Mesenteric fat pad (tissue), 1 donor: ENCODE measurements at regions not wholly inside any gene's neighbourhood (a gene's known extent, or its start where the extent isn't known, plus 50 kb on each side); places are given as distances from the start of the nearest gene placed in this dataset.
"Not testable (repeated sequence)": the region's sequence is repeated elsewhere in the genome, so short reads cannot be mapped to it uniquely, and the experiment has no call there.

Experiments
- DNase-seq: peaks from one replicate; pipeline ENCODE4 v3.0.0-alpha.2; 2020; ENCODE audit warnings: low spot score
- donor health status: DM: yes; HTN: yes; CAD: no.

DNA sequence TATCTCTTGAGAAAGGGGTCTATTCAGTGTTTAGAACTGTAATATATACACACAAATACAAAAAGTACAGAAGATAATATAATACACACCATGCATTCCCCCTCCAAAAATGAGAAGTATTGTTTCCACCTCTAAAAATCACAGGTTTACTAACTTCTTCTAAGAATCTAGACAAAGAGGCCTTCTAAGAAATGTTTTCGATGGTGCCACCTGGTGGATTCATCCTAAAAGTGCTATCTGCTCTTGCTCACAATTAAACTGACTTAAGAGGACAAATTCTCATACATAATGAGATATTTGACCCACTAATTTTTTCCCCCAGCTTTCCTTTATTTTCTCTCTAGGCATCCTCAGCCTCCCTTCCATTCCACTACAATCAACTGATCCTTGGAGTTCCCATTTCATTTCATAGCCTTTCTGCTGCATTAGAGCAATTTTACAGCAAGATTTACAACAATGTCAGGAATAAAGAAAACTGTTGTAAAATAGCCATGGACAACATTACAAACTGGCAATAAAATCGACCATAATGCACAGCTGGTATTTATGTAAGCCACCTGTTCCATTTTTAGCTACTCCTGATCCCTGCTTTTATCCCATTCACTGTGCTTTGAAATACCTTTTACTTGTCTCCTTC lies 124.6 kb downstream of the ARRDC4 start:
- no peak for DNase-seq

DNA sequence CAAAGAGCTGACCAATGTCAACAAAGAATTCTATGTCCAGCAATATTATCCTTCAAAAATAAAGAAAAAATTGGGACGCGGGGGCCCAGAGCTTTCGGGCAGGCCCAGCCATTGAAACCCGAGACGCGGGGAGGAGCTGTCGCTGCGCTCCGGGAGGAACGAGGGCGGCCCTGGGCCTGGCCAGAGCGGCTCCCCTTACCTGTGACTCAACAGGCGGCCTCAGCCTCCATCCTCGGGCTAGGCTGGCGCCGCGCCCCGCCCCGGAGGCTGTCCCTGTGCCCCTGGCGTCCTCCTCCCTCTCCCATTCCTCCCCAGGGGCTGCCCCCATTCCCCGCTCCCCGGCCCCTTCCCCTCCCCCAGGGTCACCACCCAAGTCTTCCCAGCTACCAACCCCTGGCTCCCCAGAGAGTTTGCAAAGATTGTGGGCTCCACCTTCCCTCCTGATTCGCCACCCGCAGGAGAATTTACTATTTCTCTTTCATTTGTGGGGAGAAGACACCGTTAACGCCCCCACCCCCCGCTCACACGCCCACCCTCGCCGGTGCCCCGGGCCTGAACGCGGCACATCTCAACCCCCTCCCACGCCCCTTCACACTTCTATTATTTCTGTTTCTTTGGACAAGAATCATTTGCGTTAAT lies 127.9 kb downstream of the ARRDC4 start:
- not testable (repeated sequence) for DNase-seq

DNA sequence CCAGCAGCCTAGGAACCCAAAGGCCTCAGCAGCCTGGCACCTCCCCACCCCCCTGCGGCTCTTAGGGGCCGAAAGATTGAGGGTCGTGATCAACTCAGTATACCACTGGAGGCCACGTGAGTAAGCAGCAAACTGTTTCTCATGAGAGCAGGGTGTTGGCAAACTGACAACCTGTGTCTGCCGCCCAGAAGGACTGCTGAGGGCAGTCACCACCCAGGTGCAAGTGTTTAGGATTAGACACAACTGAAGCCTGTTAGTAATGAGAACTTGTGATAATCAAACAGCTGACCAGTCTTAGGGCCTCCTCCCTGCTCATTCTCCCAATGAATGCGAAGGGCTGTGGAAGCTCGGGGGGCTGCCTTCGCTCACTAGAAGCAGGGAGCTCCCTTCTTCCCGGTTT lies 128.8 kb downstream of the ARRDC4 start:
- not testable (repeated sequence) for DNase-seq

DNA sequence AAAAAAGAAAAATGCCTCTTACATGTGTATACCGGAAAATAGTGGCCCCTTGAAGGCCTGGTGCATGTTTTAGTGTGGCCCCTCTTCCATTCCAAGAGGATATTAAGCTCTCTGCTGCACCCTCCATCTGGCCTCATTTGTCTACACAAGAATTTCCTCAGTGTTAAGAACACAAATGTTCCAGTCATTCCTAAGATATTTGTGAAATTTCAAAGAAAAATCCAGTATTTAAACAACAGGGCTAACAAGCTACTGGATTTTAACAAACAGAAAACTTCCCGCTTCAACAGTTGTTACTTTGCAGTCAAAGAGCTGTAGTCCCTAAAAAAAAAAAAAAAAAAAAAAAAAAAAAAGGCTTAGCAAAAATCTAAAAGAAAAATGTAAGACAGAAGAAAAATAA lies 137.5 kb downstream of the ARRDC4 start:
- not testable (repeated sequence) for DNase-seq

DNA sequence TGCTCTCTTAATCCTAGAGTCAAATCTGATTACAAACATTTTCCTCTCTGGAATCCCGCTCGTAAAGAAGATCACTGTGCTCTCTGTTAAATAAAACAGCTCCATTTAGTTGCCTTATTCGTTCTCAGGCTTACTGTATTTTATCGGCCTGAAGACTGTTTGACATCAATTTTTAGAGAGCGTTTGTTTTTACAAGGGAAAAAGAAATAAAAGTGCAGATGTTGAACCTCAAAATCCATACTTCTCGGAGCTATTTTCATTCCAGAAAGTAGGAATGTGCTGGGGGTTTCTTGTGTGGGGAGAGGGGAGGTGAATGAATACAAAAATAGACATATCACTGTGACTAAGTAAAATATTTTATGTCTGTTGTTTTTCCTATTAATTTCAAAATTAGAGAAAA lies 140.1 kb downstream of the ARRDC4 start:
- not testable (repeated sequence) for DNase-seq

DNA sequence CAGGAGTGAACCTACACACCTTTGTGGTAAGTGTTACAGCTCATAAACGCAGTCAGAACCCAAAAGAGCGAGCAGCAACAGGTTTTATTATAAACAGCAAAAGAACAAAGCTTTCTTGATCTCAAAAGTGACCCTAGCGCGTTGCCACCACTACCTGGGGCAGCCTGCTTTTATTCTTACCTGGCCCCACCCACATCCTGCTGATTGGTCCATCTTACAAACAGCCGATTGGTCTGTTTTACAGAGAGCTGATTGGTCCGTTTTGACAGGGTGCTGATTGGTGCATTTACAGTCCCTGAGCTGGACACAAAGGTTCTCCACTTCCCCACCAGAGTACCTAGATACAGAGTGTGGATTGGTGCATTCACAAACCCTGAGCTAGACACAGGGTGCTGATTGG lies 143.1 kb downstream of the ARRDC4 start:
- no peak for DNase-seq

DNA sequence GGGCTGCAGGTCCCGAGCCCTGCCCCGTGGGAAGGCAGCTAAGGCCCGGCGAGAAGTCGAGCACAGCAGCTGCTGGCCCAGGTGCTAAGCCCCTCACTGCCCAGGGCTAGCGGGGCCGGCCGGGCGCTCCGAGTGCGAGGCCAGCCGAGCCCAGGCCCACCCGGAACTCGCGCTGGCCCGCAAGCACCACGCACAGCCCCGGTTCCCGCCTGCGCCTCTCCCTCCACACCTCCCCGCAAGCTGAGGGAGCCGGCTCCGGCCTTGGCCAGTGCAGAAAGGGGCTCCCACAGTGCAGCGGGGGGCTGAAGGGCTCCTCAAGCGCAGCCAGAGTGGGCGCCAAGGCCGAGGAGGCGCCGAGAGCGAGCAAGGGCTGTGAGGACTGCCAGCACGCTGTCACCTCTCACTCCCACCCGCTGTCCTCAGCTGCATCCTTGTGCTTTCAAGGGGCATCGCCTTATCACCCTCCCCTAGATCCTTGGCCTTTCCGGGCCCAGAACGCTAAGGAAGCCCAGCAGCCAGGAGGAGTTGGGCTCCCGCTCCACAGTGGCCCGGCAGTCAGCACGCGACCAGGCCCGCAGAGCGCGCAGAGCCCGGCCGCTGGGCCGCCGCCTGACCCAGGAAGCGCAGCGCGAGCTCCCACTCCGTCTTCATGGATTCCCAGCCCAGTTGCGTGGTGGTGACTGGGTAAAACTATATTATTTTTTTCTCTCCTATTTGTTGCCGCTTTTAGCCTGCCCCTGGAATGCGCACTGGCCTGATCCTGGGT lies 144.1 kb downstream of the ARRDC4 start:
- DNase-seq, result not testable (repeated sequence)

DNA sequence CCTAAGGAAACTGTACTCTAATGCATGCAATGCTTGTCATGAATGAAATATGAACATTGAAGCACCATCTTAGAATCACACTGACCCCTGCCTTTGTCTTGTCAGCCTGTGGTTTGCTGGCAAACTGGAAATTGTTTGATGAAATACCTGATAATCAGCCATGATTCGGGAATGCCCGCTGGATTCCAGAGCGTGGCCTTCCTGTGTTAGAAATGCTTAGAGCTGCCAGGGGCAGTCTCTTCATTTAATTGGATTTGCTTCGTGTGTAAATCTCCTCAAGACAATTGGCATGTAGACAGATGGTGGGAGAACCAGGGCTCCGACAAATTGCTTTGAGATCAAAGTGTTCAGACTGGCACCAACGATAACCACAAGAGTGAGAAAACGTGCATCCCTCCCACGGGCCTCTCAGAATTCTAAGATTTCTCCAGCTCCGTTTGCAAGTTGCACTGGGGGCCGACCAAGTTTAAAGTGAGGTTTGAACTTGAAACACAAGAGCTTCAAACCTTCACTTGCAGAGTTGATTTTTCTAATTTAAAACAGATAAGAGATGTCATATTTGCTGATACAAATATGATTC lies 146.2 kb downstream of the ARRDC4 start:
- not testable (repeated sequence) for DNase-seq

DNA sequence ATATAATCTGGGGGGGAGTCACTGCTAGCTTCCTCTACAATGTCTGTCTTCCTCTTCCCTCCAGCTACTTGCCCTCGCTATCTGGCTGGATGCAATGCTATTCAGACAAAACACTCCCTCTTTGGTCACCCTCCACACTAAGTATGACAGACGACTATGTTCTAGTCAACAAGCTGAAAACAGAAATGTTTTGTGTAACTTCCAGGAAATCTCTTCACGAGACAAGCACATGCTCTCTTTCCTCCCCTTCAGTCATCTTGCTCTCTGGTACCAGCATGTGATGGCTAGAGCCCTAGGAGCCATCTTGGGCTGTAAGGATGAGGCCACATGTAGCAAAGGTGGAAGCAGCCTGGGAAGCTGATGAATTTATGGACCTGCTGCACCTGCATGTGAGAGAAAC lies 151.3 kb downstream of the ARRDC4 start:
- no peak for DNase-seq

DNA sequence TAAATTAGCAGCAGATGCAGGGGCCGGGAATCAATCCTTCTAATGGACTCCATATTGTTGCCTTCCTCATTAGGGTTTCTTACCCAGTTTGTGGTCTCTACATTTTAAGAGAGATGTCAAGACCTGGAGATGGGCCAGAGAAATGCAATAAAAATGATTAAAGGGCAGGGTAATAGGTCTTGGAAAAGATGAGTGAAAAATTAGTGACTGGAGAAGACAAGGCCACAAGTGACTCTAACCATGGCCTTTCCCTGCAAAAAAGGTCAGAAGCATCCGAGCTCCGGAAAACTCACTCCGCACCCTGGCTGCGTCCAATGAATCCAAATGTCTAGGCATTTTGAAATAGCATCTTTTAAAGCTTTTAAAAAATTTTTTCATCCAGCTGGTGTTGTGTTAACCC lies 152.8 kb downstream of the ARRDC4 start:
- no peak for DNase-seq

DNA sequence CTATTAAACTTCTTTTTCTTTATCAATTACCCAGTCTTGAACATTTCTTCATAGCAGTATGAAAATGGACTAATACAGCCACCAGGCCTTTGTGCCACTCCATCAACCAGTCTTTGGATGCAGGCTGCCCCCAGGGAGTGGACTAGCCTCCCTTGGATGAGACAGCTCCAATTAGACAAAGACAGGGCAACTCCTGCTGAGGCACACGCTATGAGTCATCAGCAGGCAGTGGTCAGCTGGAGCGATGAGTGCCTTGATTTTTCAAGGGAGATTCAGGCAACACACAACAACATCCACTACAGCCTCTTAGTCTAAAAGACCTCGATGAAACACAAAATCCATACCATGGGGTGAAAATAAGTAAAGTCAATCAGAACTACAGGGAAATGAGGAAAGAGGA lies 160.1 kb downstream of the ARRDC4 start:
- DNase-seq, result no peak

DNA sequence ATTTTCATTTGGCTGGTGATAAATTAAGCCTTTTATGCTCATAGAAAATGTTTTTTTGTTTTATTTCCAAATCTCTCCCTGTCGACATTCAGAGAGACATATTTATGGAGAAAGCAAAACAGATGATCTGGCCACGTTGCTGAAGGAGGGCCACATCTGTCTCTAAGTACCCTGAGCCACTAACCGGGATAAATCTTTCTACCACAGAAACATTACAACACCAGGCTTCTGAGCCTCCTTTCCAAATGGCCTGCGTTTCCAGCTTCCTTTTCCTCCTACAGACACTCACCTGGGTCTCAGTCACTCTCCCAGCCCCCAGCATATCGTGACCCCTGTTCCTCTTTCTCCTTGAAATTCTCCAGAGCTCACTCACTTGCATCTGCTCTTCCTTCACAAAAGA lies 161.0 kb downstream of the ARRDC4 start:
- DNase-seq, result no peak

DNA sequence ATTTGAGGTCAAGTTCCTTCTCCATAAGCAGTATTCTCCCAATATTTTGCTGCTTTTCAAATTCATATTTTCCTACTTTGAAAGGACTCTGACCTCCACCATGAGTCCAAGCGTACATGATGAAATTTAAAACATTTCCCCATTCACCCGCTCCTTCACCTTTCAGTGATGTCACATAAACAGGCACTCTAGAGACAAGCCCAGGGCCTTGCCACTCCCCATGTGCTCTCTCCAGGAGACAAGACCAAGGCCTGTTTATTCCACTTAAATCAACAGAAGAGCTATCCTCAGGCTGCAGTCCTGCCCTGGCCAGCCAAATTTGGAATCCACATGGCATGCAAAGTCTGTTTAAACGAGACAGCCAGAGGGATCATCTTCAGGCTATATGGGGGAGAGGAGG lies 161.5 kb downstream of the ARRDC4 start:
- DNase-seq, result no peak

DNA sequence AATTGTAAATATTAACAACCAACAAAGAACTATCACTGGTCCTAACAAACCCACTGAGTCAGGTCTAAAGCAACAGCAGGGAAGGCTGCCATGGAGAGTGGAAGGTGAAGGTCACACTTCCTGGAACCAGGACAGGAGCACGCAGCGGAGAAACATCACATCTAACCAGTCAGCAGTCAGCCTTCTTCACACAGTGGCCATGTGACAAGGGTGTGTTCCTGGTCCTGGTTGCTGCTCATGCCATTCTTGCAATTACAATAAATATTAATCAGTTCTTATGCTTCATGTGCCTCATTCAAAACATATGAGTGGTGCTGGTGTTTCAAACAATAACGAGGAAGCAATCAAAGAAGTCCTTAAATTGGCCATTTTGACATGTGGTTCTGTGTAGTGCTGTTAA lies 162.8 kb downstream of the ARRDC4 start:
- DNase-seq, result no peak

DNA sequence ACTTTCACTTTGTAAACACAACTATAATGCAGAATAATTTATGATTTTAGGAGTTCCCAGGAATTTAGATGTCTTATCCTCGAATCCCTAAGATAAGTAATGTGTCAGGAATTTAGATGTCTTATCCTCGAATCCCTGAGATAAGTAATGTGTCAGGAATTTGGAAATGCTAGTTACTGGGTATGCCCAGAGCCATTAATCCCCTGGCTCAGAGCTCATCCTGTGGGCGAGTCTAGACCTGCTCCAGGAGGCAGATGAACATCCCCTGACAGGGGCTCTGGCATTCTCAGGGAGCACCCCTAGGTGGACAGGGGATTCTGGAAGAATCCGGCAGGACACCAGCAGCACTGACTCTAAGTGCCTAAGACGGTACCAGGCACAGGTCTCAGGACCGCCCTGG lies 163.3 kb downstream of the ARRDC4 start:
- no peak for DNase-seq

DNA sequence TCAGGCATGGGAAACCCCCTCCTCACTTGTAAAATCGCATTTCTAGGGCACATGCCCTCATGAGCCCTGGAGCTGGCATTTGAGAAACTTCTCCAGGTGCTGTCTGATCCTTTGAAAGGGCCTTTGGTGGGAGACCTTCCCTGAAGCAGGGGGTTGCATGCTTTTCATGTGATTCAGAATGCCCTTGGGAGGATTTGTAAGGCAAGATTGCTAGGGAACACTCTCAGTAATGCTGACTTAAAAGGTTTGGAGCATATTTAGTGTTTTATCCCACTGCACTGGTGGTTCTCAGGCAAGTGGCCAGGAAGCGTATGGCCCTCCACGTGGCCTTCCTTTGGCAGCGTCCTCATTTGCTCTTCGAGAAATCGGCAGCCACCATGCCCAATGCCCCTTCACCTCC lies 164.1 kb downstream of the ARRDC4 start:
- DNase-seq, result no peak

DNA sequence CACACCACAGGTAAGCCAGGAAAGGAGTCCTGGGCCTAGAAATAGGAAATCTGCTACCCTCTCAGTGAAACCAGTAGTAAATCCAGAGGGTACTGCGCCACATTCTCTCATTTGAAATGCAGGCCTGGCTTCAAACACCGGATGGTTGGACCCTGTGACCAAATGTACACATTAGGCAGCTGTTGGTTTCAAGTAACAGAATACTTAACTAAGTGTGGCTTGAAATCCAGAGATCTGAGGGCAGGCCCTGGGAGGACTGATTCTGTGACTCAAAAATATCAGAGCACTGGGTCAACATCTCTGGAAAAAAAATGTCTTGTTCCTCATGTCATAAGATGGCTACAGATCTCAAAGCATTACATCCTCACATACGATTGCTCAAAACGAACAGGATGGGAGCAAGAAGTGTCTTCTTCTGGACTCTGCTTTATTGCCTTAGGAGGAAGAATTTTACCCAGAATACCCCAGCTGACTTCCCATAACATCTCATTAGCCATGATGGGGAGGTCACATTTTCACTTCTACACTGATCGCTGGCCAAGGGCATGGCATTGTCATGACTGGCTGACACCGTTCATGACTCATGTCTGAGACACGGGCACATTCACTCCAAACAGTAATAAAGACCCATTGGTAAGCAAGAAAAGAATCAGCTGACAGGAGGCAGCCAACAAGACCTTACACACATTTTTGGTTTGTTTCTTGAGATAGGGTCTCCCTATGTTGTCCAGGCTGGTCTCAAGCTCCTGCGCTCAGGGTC lies 166.0 kb downstream of the ARRDC4 start:
- DNase-seq, result no peak

DNA sequence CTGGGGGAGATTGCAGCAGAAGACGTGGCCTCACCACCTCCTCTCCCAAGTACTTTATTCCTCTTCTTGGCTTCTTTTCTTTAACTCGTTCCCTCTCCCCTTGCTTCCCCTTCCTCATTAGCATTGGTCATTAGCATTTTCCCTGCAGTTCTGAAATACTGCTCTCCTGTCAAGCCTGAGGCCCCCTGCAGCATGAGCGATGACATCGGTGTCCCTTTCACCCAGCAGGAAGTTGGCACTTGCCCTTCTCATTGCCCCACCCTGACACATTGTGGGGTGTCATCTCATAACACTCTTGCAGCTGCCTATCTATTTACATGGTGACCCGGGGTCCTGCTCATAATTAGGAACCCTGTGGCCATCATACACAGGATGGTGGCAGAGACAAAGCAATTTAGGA lies 167.1 kb downstream of the ARRDC4 start:
- no peak for DNase-seq

DNA sequence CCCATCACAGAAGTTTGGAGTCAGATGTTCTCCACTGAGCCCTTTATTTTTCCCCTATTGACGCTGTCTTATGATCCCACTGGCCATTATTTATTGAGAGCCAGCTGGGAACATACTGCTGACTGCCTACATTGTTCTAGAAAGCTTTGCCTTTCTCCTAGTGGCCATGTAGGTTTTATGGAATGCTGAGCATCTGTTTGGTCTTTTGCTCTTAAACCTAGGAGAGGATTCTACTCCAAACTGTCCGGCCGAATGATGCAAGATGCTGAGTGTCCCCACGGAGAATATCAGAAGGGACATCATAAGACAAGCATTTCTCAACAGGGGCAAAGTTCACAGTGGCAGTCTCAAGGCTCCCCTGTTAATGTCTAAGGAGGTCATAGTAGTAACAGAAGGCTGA lies 171.4 kb downstream of the ARRDC4 start:
- no peak for DNase-seq

DNA sequence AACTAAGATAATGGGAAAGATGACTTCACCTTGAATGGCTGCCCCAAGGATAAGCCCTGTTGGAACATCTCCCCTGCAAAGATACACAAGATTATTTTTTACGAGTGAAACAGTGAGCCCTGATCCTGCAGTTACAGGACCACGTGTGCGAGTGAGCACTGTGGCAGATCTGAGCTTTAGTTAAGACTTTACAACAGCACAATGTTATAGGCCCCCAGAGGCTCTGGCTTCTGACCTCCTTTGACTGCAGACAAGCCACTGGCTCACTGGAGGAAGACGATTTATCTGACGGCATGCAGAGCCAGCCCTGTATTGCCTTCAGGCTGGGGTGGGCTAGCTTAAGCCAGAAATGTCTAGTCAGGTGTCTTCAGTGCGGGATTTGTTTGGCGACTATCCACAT lies 174.4 kb downstream of the ARRDC4 start:
- DNase-seq, result no peak

DNA sequence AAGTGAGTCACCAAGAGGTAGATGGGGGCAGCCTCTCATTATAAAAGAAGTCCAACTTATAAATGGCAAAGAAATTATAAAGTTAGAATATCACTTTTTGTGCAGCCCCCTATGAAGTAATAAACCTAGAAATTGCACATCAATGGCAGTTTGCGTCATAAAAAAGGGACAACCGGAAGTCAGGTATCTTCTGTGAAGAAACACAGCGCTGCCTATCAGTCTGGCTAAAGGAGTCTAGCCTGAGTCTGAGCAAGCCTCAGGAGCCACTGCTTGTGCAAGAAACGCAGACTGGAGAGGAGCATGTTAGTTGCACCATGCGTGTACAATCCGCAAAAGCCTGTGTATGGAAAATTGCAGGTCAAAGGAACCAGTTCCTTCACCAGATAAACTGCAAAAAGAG lies 178.4 kb downstream of the ARRDC4 start:
- no peak for DNase-seq

DNA sequence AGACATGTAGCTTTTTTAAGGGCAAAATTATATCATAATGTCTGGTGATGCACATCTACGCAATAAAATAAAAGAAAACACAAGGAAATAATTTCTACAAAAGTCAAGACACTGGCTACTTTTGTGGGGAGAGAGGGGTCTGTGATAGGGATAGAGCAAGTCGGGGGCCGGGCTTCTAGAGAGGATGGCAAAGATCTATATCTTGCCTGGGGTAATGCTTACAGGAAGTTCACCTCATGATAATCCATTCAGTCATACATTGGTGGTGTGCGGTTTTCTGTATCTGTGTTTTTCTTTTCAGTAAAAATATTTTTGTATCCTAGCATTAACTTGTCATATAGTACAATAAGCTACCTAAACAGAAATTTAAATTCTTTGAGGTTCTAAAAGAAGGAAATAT lies 178.8 kb downstream of the ARRDC4 start:
- no peak for DNase-seq
